PC-9 (cell line): ENCODE measurements at regions not wholly inside any gene's neighbourhood (a gene's known extent, or its start where the extent isn't known, plus 50 kb on each side); places are given as distances from the start of the nearest gene placed in this dataset.

Source experiments
- BruUV-seq: library from RNA; stranded (reverse); fragments of 400-500 nt; replicated peaks from 2 replicates; lab custom pipeline; 2021; lab: Mats Ljungman, UMichigan
- CTCF ChIA-PET: fragments of 300-600 bp; sonication (Branson Sonifier 250); formaldehyde crosslinking; loops from one replicate; lab custom pipeline; 2022; ENCODE audit warnings: antibody characterized with exemption; lab: Charles Lee
- POLR2A ChIA-PET: fragments of 300-600 bp; sonication (Branson Sonifier 250); formaldehyde crosslinking; loops from one replicate; lab custom pipeline; 2022; ENCODE audit warnings: antibody characterized with exemption; ENCODE audit not compliant: unreplicated experiment; lab: Charles Lee
- DNase-seq, 2 experiments: peaks; one replicate each; pipeline versions ENCODE4 v3.0.0 to v3.0.0-alpha.2; 2015 to 2022; ENCODE audit warnings: mixed read lengths in 1 of 2
- H2AFZ ChIP-seq: fragments of 200-600 bp; sonication (generic); 2 replicates; pipeline ENCODE4 v1.8.1; 2017; ENCODE audit warnings: antibody characterized with exemption
- H3F3A ChIP-seq: fragments of 200-600 bp; sonication (generic); 2 replicates; pipeline ENCODE4 v1.8.1; 2017; ENCODE audit warnings: antibody characterized with exemption, mild to moderate bottlenecking, low read depth; ENCODE audit not compliant: insufficient read depth
- H3K27ac ChIP-seq: fragments of 200-600 bp; sonication (generic); 2 replicates; pipeline ENCODE4 v1.6.1; 2016; ENCODE audit warnings: mixed run types
- H3K27me3 ChIP-seq: fragments of 200-600 bp; sonication (generic); 2 replicates; pipeline ENCODE4 v1.6.1; 2016; ENCODE audit warnings: low read depth, mixed run types; ENCODE audit not compliant: insufficient read depth
- H3K36me3 ChIP-seq: fragments of 200-600 bp; sonication (generic); 2 replicates; pipeline ENCODE4 v1.6.1; 2016; ENCODE audit warnings: low read depth, mixed run types
- H3K4me1 ChIP-seq: fragments of 200-600 bp; sonication (generic); replicated peaks from 2 replicates; pipeline ENCODE4 v1.6.1; 2016; ENCODE audit warnings: mixed run types; ENCODE audit not compliant: insufficient read depth
- H3K4me2 ChIP-seq: fragments of 200-600 bp; sonication (generic); 2 replicates; pipeline ENCODE4 v1.6.1; 2017; ENCODE audit warnings: mixed run types
- H3K4me3 ChIP-seq: fragments of 200-600 bp; sonication (generic); 2 replicates; pipeline ENCODE4 v1.6.1; 2016; ENCODE audit warnings: mixed run types
- H3K79me2 ChIP-seq: fragments of 200-600 bp; sonication (generic); 2 replicates; pipeline ENCODE4 v1.6.1; 2017; ENCODE audit warnings: low read depth, mixed run types
- H3K9me2 ChIP-seq: fragments of 200-600 bp; sonication (generic); 2 replicates; pipeline ENCODE4 v1.8.1; 2017; ENCODE audit warnings: mild to moderate bottlenecking; ENCODE audit not compliant: insufficient read depth
- H3K9me3 ChIP-seq: fragments of 200-600 bp; sonication (generic); 2 replicates; pipeline ENCODE4 v1.8.1; 2016; ENCODE audit warnings: low read depth; ENCODE audit not compliant: insufficient read depth
- H4K20me1 ChIP-seq: fragments of 200-600 bp; sonication (generic); 2 replicates; pipeline ENCODE4 v1.8.1; 2017; ENCODE audit not compliant: insufficient read depth
- EZH2 ChIP-seq: fragments of 200-600 bp; sonication (generic); IDR thresholded peaks from 2 replicates; pipeline ENCODE4 v1.8.0; 2017; ENCODE audit warnings: antibody characterized with exemption, low read depth
- intact Hi-C: fragments of 100-400 bp; cut with micrococcal nuclease; formaldehyde crosslinking; loops from one replicate; pipeline ENCODE4 v1.10.0; 2022; ENCODE audit not compliant: unreplicated experiment
- TF ChIP-seq, protein P1 (sequence below): fragments of 200-600 bp; sonication (generic); conservative IDR thresholded peaks from 2 replicates; pipeline ENCODE4 v1.6.1; 2017; ENCODE audit warnings: mixed run types, antibody characterized with exemption, mild to moderate bottlenecking, moderate library complexity

DNA sequence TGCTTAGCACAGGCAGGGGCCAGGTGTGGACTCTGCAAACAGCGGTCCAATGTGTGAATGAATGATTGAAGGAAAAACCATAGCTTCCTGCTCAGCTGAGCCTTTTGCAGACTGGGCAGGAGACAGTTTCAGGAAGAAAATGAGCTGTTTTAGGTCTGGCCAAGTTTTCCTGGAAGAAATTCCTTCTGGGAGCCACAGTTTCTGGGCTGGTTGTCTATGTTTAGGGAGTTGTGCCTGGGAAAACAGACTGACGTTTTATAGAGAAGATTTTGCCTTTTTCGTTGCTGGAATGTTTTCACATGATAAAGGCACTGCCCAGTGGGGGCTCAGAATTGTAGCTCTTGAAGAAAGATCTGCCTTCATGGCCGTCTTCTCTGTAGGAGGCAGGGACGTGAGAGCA, 255.1 kb downstream of the CCSER2 start:
- no peak for TF ChIP-seq EZH2
- TF ChIP-seq, protein P1, sequence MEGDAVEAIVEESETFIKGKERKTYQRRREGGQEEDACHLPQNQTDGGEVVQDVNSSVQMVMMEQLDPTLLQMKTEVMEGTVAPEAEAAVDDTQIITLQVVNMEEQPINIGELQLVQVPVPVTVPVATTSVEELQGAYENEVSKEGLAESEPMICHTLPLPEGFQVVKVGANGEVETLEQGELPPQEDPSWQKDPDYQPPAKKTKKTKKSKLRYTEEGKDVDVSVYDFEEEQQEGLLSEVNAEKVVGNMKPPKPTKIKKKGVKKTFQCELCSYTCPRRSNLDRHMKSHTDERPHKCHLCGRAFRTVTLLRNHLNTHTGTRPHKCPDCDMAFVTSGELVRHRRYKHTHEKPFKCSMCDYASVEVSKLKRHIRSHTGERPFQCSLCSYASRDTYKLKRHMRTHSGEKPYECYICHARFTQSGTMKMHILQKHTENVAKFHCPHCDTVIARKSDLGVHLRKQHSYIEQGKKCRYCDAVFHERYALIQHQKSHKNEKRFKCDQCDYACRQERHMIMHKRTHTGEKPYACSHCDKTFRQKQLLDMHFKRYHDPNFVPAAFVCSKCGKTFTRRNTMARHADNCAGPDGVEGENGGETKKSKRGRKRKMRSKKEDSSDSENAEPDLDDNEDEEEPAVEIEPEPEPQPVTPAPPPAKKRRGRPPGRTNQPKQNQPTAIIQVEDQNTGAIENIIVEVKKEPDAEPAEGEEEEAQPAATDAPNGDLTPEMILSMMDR, result no peak
- H3F3A ChIP-seq, result no peaks in the 10 kb centered on the region
- ChIA-PET POLR2A (interaction anchor here (0.6 kb wide), 1 partner anchor 60 kb away, joined by 4 read pairs; no protein-coding TSS in a partner anchor), CTCF (no interaction called here)
- no peaks in the 10 kb centered on the region for H3K79me2 ChIP-seq
- no peaks in the 10 kb centered on the region for H3K9me2 ChIP-seq
- intact Hi-C loops, result no loop called here
- H3K4me2 ChIP-seq, result no peak overlapping the region
- no peaks in the 10 kb centered on the region for H3K9me3 ChIP-seq
- DNase-seq, result no peak
- no peak overlapping the region for H3K27ac ChIP-seq
- no peaks in the 10 kb centered on the region for H3K4me1 ChIP-seq
- no TSS peak for BruUV-seq
- no peaks in the 10 kb centered on the region for H4K20me1 ChIP-seq
- no peak overlapping the region for H2AFZ ChIP-seq
- peaks cover 59% of the 10 kb centered on the region for H3K27me3 ChIP-seq
- no peak overlapping the region for H3K4me3 ChIP-seq
- H3K36me3 ChIP-seq, result no peaks in the 10 kb centered on the region

DNA sequence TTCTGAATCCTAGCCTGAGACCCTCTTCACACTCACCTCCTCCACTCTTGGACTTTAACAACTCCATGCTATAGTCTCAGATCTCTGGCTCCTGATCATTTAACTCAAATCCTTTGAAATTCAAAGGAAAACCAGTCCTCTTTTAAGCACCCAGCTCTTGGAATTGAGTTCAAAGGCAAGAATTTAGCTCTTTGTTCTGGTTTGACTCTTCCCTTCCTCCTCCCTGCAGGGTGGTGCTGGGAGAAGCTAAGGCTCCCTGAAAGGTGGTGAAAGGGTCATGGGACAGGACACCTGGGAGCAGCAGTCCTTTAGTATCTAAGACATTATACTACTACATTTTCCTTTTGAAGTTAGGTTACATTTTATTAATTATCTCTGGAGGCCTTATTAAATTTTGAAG, 259.4 kb downstream of the CCSER2 start:
- no TSS peak for BruUV-seq
- intact Hi-C loops, result no loop called here
- Histone ChIP-seq H3K4me1 (no peaks in the 10 kb centered on the region), H2AFZ (no peak overlapping the region), H3K9me3 (no peaks in the 10 kb centered on the region), H3K27ac (no peak overlapping the region), H3K27me3 (peaks cover 43% of the 10 kb centered on the region; the same call in 1 of the 2 replicates), H3K4me2 (no peak overlapping the region), H3K36me3 (no peaks in the 10 kb centered on the region), H3K9me2 (no peaks in the 10 kb centered on the region), H3K4me3 (no peak overlapping the region), H4K20me1 (no peaks in the 10 kb centered on the region), H3F3A (no peaks in the 10 kb centered on the region), H3K79me2 (no peaks in the 10 kb centered on the region)
- ChIA-PET CTCF (no interaction called here), POLR2A (no interaction called here)
- no peak for TF ChIP-seq EZH2
- TF ChIP-seq, protein P1, result no peak
- no peak for DNase-seq

DNA sequence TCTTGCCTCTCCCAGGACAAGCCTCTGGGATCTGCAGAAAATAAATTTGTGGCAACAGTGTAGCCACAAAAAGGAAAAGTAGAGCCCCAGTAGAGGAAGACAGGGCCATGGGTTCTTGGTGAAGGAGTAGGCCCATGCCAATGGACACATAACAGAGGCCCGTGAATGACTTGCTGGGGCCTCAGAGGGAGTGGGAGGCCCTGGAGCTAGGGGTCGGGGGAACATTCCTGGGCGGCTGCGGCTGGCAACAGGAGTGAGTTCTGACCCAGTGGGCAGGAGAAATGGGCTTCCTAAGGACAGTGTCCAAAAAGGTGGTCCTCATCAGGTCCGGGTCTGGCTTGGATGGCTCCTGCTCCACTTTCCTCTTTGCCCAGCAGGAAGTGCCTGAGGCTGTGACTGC, 260.0 kb downstream of the CCSER2 start:
- TF ChIP-seq EZH2, result no peak
- TF ChIP-seq, protein P1, result no peak
- CTCF ChIA-PET, result no interaction called here

More for the DNA sequence above, 260.0 kb downstream of the CCSER2 start:
- H4K20me1 ChIP-seq, result no peaks in the 10 kb centered on the region
- BruUV-seq, result no TSS peak
- no peaks in the 10 kb centered on the region for H3K9me3 ChIP-seq
- no peak for DNase-seq
- H3K27me3 ChIP-seq, result peaks cover 46% of the 10 kb centered on the region; the same call in 1 of the 2 replicates
- H3K4me2 ChIP-seq, result no peak overlapping the region
- H3K79me2 ChIP-seq, result no peaks in the 10 kb centered on the region
- POLR2A ChIA-PET, result no interaction called here
- no peak overlapping the region for H3K4me3 ChIP-seq
- H3K27ac ChIP-seq, result no peak overlapping the region
- H3K36me3 ChIP-seq, result no peaks in the 10 kb centered on the region
- no peak overlapping the region for H2AFZ ChIP-seq
- intact Hi-C loops, result no loop called here
- no peaks in the 10 kb centered on the region for H3F3A ChIP-seq
- H3K9me2 ChIP-seq, result no peaks in the 10 kb centered on the region
- no peaks in the 10 kb centered on the region for H3K4me1 ChIP-seq
